SK-N-SH (cell line): ENCODE measurements at regions not wholly inside any gene's neighbourhood (a gene's known extent, or its start where the extent isn't known, plus 50 kb on each side); places are given as distances from the start of the nearest gene placed in this dataset.

Experiments
- CTCF ChIA-PET: fragments of 300-600, 350-600 bp; formaldehyde crosslinking; extraction: SDS; loops from one replicate; lab custom pipeline; 2021; lab: Yijun Ruan, JAX
- POLR2A ChIA-PET: fragments of 350-600 bp; sonication (Branson Sonifier 250); formaldehyde crosslinking; extraction: SDS; loops from one replicate; lab custom pipeline; 2020; ENCODE audit warnings: antibody characterized with exemption, inconsistent platforms; lab: Yijun Ruan, JAX
- DNase-seq: peaks from one replicate; pipeline ENCODE4 v3.0.0; 2012
- H2AFZ ChIP-seq: fragments of 200-600 bp; sonication (generic); 2 replicates; pipeline ENCODE4 v1.8.1; 2016; ENCODE audit warnings: antibody characterized with exemption, mild to moderate bottlenecking, low read depth
- H3F3A ChIP-seq: fragments of 200-600 bp; sonication (generic); replicated peaks from 2 replicates; pipeline ENCODE3; 2016; ENCODE audit warnings: antibody characterized with exemption, mild to moderate bottlenecking; ENCODE audit not compliant: insufficient read depth
- H3K27ac ChIP-seq, 2 experiments: fragments of 200-500 bp in 1 of 2; fragments of 200-600 bp in 1 of 2; sonication (Bioruptor generic) in 1 of 2; sonication (generic), shearing (Covaris generic) in 1 of 2; 2 replicates each; pipeline versions ENCODE4 v1.5.1 to v1.6.1; 2014 to 2016; ENCODE audit warnings: low read depth in 2 of 2, inconsistent platforms in 1 of 2, low read length in 1 of 2, mild to moderate bottlenecking in 1 of 2, mixed read lengths in 1 of 2
- H3K27me3 ChIP-seq: fragments of 200-600 bp; sonication (generic), shearing (Covaris generic); 2 replicates; pipeline ENCODE4 v1.6.1; 2016; ENCODE audit warnings: mixed run types; ENCODE audit not compliant: insufficient read depth
- H3K36me3 ChIP-seq, 2 experiments: fragments of 200-500 bp in 1 of 2; fragments of 200-600 bp in 1 of 2; sonication (Bioruptor generic) in 1 of 2; sonication (generic) in 1 of 2; replicated peaks in 1 of 2; 2 replicates each; pipeline versions ENCODE3 to v1.5.1; 2014 to 2016; ENCODE audit warnings: low read length in 1 of 2, mild to moderate bottlenecking in 1 of 2; ENCODE audit not compliant: insufficient read depth in 2 of 2, control insufficient read depth in 1 of 2
- H3K4me1 ChIP-seq, 2 experiments: fragments of 200-500 bp in 1 of 2; fragments of 200-600 bp in 1 of 2; sonication (Bioruptor generic) in 1 of 2; sonication (generic), shearing (Covaris generic) in 1 of 2; 2 replicates each; pipeline versions ENCODE4 v1.5.1 to v1.6.1; 2014 to 2016; ENCODE audit warnings: low read depth in 1 of 2, low read length in 1 of 2, mixed run types in 1 of 2; ENCODE audit not compliant: insufficient read depth in 2 of 2, control insufficient read depth in 1 of 2
- H3K4me2 ChIP-seq: fragments of 200-600 bp; sonication (generic), shearing (Covaris generic); 2 replicates; pipeline ENCODE4 v1.6.1; 2017; ENCODE audit warnings: mixed run types
- H3K4me3 ChIP-seq, 2 experiments: fragments of 200-500 bp in 1 of 2; fragments of 200-600 bp in 1 of 2; sonication (Bioruptor generic) in 1 of 2; sonication (generic), shearing (Covaris generic) in 1 of 2; 2 replicates each; pipeline versions ENCODE4 v1.5.1 to v1.8.1; 2014 to 2016; ENCODE audit warnings: low read depth in 2 of 2, inconsistent platforms in 1 of 2, low read length in 1 of 2, mild to moderate bottlenecking in 1 of 2, mixed read lengths in 1 of 2, moderate library complexity in 1 of 2
- H3K79me2 ChIP-seq: fragments of 200-600 bp; sonication (generic); 2 replicates; pipeline ENCODE4 v1.8.1; 2017; ENCODE audit warnings: mild to moderate bottlenecking; ENCODE audit not compliant: insufficient read depth
- H3K9ac ChIP-seq: fragments of 200-600 bp; sonication (generic); 2 replicates; pipeline ENCODE4 v1.6.1; 2017; ENCODE audit warnings: mixed run types
- H3K9me2 ChIP-seq: fragments of 200-600 bp; sonication (generic); 2 replicates; pipeline ENCODE4 v1.6.1; 2017; ENCODE audit warnings: mixed run types
- H3K9me3 ChIP-seq: fragments of 200-600 bp; sonication (generic); 2 replicates; pipeline ENCODE4 v1.6.1; 2017; ENCODE audit warnings: mixed run types, mild to moderate bottlenecking, moderate library complexity
- H4K20me1 ChIP-seq: fragments of 200-600 bp; sonication (generic); 2 replicates; pipeline ENCODE4 v1.6.1; 2017; ENCODE audit warnings: mild to moderate bottlenecking, mixed run types; ENCODE audit not compliant: insufficient read depth
- CHD2 ChIP-seq: fragments of 150-350 bp; IDR thresholded peaks from 2 replicates; pipeline ENCODE4 v1.6.1; 2018; ENCODE audit warnings: low read length; ENCODE audit not compliant: partially characterized antibody
- FOXM1 ChIP-seq: IDR thresholded peaks from 2 replicates; pipeline ENCODE4 v1.4.0; 2012; ENCODE audit warnings: low read depth, mild to moderate bottlenecking
- GABPA ChIP-seq: IDR thresholded peaks from 2 replicates; pipeline ENCODE4 v1.4.0; 2012; ENCODE audit warnings: low read depth, mild to moderate bottlenecking
- MEF2A ChIP-seq: IDR thresholded peaks from 2 replicates; pipeline ENCODE4 v1.4.0; 2012; ENCODE audit warnings: low read depth, borderline replicate concordance
- MXI1 ChIP-seq: IDR thresholded peaks from 2 replicates; pipeline ENCODE4 v1.6.1; 2012; ENCODE audit warnings: mild to moderate bottlenecking, low read depth, low read length, improper control_type of control experiment
- NFIC ChIP-seq: IDR thresholded peaks from 2 replicates; pipeline ENCODE4 v1.4.0; 2012; ENCODE audit warnings: borderline replicate concordance
- NRF1 ChIP-seq: IDR thresholded peaks from 2 replicates; pipeline ENCODE4 v1.6.1; 2012; ENCODE audit warnings: low read depth, mild to moderate bottlenecking, low read length
- SIN3A ChIP-seq: IDR thresholded peaks from 2 replicates; pipeline ENCODE4 v1.6.1; 2012; ENCODE audit warnings: low read depth, mild to moderate bottlenecking, low read length, moderate library complexity, borderline replicate concordance
- SMC3 ChIP-seq: IDR thresholded peaks from 2 replicates; pipeline ENCODE4 v1.6.1; 2012; ENCODE audit warnings: low read depth, low read length, improper control_type of control experiment
- TAF1 ChIP-seq: IDR thresholded peaks from 2 replicates; pipeline ENCODE4 v1.6.1; 2012; ENCODE audit warnings: low read depth, mild to moderate bottlenecking, low read length, moderate library complexity, borderline replicate concordance
- TCF12 ChIP-seq: IDR thresholded peaks from 2 replicates; pipeline ENCODE4 v1.4.0; 2012
- TEAD4 ChIP-seq: IDR thresholded peaks from 2 replicates; pipeline ENCODE4 v1.4.0; 2012; ENCODE audit warnings: mild to moderate bottlenecking, borderline replicate concordance; ENCODE audit not compliant: insufficient read depth
- WGBS: methylation state at CpG from one replicate; pipeline ENCODE4 v1.1.6; 2017; ENCODE audit warnings: low lambda C conversion rate; 5-methylcytosine and 5-hydroxymethylcytosine counted together
- TF ChIP-seq, protein P1 (sequence below): IDR thresholded peaks from 2 replicates; pipeline ENCODE4 v1.6.1; 2012; ENCODE audit warnings: mild to moderate bottlenecking, low read depth, low read length, moderate library complexity
- TF ChIP-seq, protein P2 (sequence below): fragments of 200-600 bp; sonication (generic); IDR thresholded peaks from 2 replicates; pipeline ENCODE4 v1.6.1; 2017; ENCODE audit warnings: antibody characterized with exemption, mild to moderate bottlenecking, moderate library complexity

DNA sequence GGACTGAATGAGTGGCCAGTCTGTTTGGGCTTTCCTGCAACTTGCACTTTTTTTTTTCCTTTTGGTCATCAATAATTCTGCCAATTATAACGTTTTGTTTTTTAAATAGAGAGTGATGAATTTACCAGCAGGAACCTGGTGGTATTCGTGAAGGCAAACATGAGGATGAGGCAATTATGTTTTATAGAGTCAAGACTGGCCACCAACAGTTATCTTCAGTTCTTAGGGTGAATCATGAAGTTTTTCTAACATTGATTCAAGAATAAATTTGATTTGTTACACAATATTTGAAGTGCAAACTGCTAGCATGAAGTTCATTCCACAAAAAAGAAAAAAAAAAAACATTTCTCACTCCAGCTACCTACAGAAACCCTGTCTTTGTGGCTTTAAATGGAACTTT, 244.5 kb downstream of the SPRY2 start:
- Histone ChIP-seq H3F3A (no peaks in the 10 kb centered on the region), H3K9me3 (no peaks in the 10 kb centered on the region), H3K79me2 (no peaks in the 10 kb centered on the region), H3K4me3 (no peak overlapping the region), H2AFZ (no peak overlapping the region), H3K27ac (no peak overlapping the region), H3K27me3 (no peaks in the 10 kb centered on the region), H3K9ac (no peak overlapping the region), H3K4me2 (no peak overlapping the region), H3K4me1 (no peaks in the 10 kb centered on the region), H3K36me3 (no peaks in the 10 kb centered on the region), H4K20me1 (no peaks in the 10 kb centered on the region), H3K9me2 (no peaks in the 10 kb centered on the region)
- WGBS: 83% methylated on average over 2 of the region's 2 CpGs
- DNase-seq: no peak
- TF ChIP-seq, protein P1, sequence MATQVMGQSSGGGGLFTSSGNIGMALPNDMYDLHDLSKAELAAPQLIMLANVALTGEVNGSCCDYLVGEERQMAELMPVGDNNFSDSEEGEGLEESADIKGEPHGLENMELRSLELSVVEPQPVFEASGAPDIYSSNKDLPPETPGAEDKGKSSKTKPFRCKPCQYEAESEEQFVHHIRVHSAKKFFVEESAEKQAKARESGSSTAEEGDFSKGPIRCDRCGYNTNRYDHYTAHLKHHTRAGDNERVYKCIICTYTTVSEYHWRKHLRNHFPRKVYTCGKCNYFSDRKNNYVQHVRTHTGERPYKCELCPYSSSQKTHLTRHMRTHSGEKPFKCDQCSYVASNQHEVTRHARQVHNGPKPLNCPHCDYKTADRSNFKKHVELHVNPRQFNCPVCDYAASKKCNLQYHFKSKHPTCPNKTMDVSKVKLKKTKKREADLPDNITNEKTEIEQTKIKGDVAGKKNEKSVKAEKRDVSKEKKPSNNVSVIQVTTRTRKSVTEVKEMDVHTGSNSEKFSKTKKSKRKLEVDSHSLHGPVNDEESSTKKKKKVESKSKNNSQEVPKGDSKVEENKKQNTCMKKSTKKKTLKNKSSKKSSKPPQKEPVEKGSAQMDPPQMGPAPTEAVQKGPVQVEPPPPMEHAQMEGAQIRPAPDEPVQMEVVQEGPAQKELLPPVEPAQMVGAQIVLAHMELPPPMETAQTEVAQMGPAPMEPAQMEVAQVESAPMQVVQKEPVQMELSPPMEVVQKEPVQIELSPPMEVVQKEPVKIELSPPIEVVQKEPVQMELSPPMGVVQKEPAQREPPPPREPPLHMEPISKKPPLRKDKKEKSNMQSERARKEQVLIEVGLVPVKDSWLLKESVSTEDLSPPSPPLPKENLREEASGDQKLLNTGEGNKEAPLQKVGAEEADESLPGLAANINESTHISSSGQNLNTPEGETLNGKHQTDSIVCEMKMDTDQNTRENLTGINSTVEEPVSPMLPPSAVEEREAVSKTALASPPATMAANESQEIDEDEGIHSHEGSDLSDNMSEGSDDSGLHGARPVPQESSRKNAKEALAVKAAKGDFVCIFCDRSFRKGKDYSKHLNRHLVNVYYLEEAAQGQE: no peak
- no peak for TF ChIP-seq TAF1
- TF ChIP-seq SIN3A: no peak
- TF ChIP-seq GABPA: no peak
- TF ChIP-seq SMC3: no peak
- no peak for TF ChIP-seq MEF2A
- POLR2A ChIA-PET: no interaction called here
- CTCF ChIA-PET: no interaction called here

DNA sequence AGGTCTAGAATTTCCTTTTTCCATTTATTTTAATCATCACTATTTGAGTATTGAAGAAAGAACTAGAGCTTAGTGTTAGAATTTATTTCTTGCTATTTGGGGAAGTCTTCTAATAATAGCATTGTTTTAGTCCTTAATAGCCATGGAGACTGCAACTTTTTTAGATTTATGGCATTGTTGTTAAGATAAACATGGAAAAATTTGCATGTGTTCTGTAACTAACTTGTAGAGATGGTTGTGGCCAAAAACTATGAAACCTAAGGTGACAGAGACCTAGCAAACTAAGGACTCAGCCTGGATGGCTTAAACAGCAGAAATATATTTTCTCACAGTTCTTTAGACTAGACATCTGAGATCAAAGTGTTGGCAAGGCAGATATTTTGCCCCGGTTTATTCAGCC, 246.4 kb downstream of the SPRY2 start:
- no peaks in the 10 kb centered on the region for H3K36me3 ChIP-seq
- POLR2A ChIA-PET: no interaction called here
- no peaks in the 10 kb centered on the region for H3K27me3 ChIP-seq
- no peak overlapping the region for H3K27ac ChIP-seq
- H3K4me2 ChIP-seq: no peak overlapping the region
- H3K4me3 ChIP-seq: no peak overlapping the region
- H3K9me2 ChIP-seq: no peaks in the 10 kb centered on the region
- CTCF ChIA-PET: no interaction called here
- H3K79me2 ChIP-seq: no peaks in the 10 kb centered on the region
- no peaks in the 10 kb centered on the region for H3K4me1 ChIP-seq
- H2AFZ ChIP-seq: no peak overlapping the region
- H3F3A ChIP-seq: no peaks in the 10 kb centered on the region
- no peak for DNase-seq
- TF ChIP-seq TEAD4: no peak
- TF ChIP-seq CHD2: no peak
- no peak for TF ChIP-seq NFIC
- TF ChIP-seq, protein P1: no peak
- TF ChIP-seq NRF1: no peak
- TF ChIP-seq, protein P2, sequence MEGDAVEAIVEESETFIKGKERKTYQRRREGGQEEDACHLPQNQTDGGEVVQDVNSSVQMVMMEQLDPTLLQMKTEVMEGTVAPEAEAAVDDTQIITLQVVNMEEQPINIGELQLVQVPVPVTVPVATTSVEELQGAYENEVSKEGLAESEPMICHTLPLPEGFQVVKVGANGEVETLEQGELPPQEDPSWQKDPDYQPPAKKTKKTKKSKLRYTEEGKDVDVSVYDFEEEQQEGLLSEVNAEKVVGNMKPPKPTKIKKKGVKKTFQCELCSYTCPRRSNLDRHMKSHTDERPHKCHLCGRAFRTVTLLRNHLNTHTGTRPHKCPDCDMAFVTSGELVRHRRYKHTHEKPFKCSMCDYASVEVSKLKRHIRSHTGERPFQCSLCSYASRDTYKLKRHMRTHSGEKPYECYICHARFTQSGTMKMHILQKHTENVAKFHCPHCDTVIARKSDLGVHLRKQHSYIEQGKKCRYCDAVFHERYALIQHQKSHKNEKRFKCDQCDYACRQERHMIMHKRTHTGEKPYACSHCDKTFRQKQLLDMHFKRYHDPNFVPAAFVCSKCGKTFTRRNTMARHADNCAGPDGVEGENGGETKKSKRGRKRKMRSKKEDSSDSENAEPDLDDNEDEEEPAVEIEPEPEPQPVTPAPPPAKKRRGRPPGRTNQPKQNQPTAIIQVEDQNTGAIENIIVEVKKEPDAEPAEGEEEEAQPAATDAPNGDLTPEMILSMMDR: no peak
- no peak for TF ChIP-seq TCF12
- no peak for TF ChIP-seq FOXM1
- no peak for TF ChIP-seq MXI1
- TF ChIP-seq, all 33 proteins: peak for 0
- Histone ChIP-seq H3K9ac (no peak overlapping the region), H3K9me3 (no peaks in the 10 kb centered on the region), H4K20me1 (no peaks in the 10 kb centered on the region)
- 100% methylated on average over 1 of the region's 1 CpG for WGBS
